ENCODE measurements at regions not wholly inside any gene's neighbourhood (a gene's known extent, or its start where the extent isn't known, plus 50 kb on each side); places are given as distances from the start of the nearest gene placed in this dataset.

GRCh38 chr10:3396116-3396515 is 223.5 kb upstream of the PITRM1 start:
- Histone ChIP-seq H3K4me3 (ENCODE audit: low read length, poor library complexity, severe bottlenecking) (no peak overlapping the region), H3K9me2 (replicated peaks; ENCODE audit: low read depth, low read length) (no peaks in the 10 kb centered on the region), H3K79me2 (ENCODE audit: insufficient read depth, low read length) (no peaks in the 10 kb centered on the region), H3K4me2 (ENCODE audit: low read depth, low read length, poor library complexity, severe bottlenecking) (no peak overlapping the region), H3K27me3 (ENCODE audit: insufficient read depth, low read length, poor library complexity, severe bottlenecking) (no peaks in the 10 kb centered on the region), H3K4me1 (ENCODE audit: insufficient read depth, low read length, poor library complexity, severe bottlenecking) (no peaks in the 10 kb centered on the region), H3K9ac (ENCODE audit: low read depth, low read length, poor library complexity, severe bottlenecking) (no peak overlapping the region), H4K20me1 (ENCODE audit: insufficient read depth, low read length, poor library complexity, severe bottlenecking) (no peaks in the 10 kb centered on the region), H3K9me3 (ENCODE audit: insufficient read depth, low read depth, low read length) (no peaks in the 10 kb centered on the region), H3K36me3 (ENCODE audit: insufficient read depth, low read length) (no peaks in the 10 kb centered on the region), H2AFZ (ENCODE audit: low read length) (no peak overlapping the region), H3F3A (ENCODE audit: low read depth) (no peaks in the 10 kb centered on the region)
- TF ChIP-seq EZH2phosphoT487 (IDR thresholded peaks at IDR 0.05; ENCODE audit: borderline replicate concordance): no peak
- no peak for TF ChIP-seq CTCF (conservative IDR thresholded peaks at IDR 0.05; ENCODE audit: low read length)

- TF ChIP-seq CTCF (conservative IDR thresholded peaks at IDR 0.05; ENCODE audit: low read length): no peak
- no peak for TF ChIP-seq EZH2phosphoT487 (IDR thresholded peaks at IDR 0.05; ENCODE audit: borderline replicate concordance)
Observed at GRCh38 chr10:3395458-3395861, 222.9 kb upstream of the PITRM1 start.

GRCh38 chr10:3395041-3395440 is 222.5 kb upstream of the PITRM1 start:
- H3K4me2 ChIP-seq (ENCODE audit: low read depth, low read length, poor library complexity, severe bottlenecking): no peak overlapping the region
- H3K9me3 ChIP-seq (ENCODE audit: insufficient read depth, low read depth, low read length): no peaks in the 10 kb centered on the region
- no peaks in the 10 kb centered on the region for H3F3A ChIP-seq (ENCODE audit: low read depth)
- no peaks in the 10 kb centered on the region for H3K79me2 ChIP-seq (ENCODE audit: insufficient read depth, low read length)
- no peak for TF ChIP-seq EZH2phosphoT487 (IDR thresholded peaks at IDR 0.05; ENCODE audit: borderline replicate concordance)
- no peak for TF ChIP-seq CTCF (conservative IDR thresholded peaks at IDR 0.05; ENCODE audit: low read length)
- no peak overlapping the region for H2AFZ ChIP-seq (ENCODE audit: low read length)
- H4K20me1 ChIP-seq (ENCODE audit: insufficient read depth, low read length, poor library complexity, severe bottlenecking): no peaks in the 10 kb centered on the region
- no peaks in the 10 kb centered on the region for H3K4me1 ChIP-seq (ENCODE audit: insufficient read depth, low read length, poor library complexity, severe bottlenecking)
- no peak overlapping the region for H3K9ac ChIP-seq (ENCODE audit: low read depth, low read length, poor library complexity, severe bottlenecking)
- H3K9me2 ChIP-seq (replicated peaks; ENCODE audit: low read depth, low read length): no peaks in the 10 kb centered on the region
- no peaks in the 10 kb centered on the region for H3K36me3 ChIP-seq (ENCODE audit: insufficient read depth, low read length)
- H3K4me3 ChIP-seq (ENCODE audit: low read length, poor library complexity, severe bottlenecking): no peak overlapping the region
- H3K27me3 ChIP-seq (ENCODE audit: insufficient read depth, low read length, poor library complexity, severe bottlenecking): no peaks in the 10 kb centered on the region

More at GRCh38 chr10:3395458-3395861, 222.9 kb upstream of the PITRM1 start:
- H3K79me2 ChIP-seq (ENCODE audit: insufficient read depth, low read length): no peaks in the 10 kb centered on the region
- H4K20me1 ChIP-seq (ENCODE audit: insufficient read depth, low read length, poor library complexity, severe bottlenecking): no peaks in the 10 kb centered on the region
- H3K9me3 ChIP-seq (ENCODE audit: insufficient read depth, low read depth, low read length): no peaks in the 10 kb centered on the region
- H3K9ac ChIP-seq (ENCODE audit: low read depth, low read length, poor library complexity, severe bottlenecking): no peak overlapping the region
- no peaks in the 10 kb centered on the region for H3F3A ChIP-seq (ENCODE audit: low read depth)
- H3K36me3 ChIP-seq (ENCODE audit: insufficient read depth, low read length): no peaks in the 10 kb centered on the region
- H3K4me1 ChIP-seq (ENCODE audit: insufficient read depth, low read length, poor library complexity, severe bottlenecking): no peaks in the 10 kb centered on the region
- H3K9me2 ChIP-seq (replicated peaks; ENCODE audit: low read depth, low read length): no peaks in the 10 kb centered on the region
- H2AFZ ChIP-seq (ENCODE audit: low read length): no peak overlapping the region
- no peaks in the 10 kb centered on the region for H3K27me3 ChIP-seq (ENCODE audit: insufficient read depth, low read length, poor library complexity, severe bottlenecking)
- no peak overlapping the region for H3K4me2 ChIP-seq (ENCODE audit: low read depth, low read length, poor library complexity, severe bottlenecking)
- no peak overlapping the region for H3K4me3 ChIP-seq (ENCODE audit: low read length, poor library complexity, severe bottlenecking)
